ENCODE measurements at regions not wholly inside any gene's neighbourhood (a gene's known extent, or its start where the extent isn't known, plus 50 kb on each side); places are given as distances from the start of the nearest gene placed in this dataset.

GRCh38 chr9:31005086-31005665 lies 1379.3 kb upstream of the ACO1 start:
- FAIRE-seq (no peak), DNase-seq (ENCODE audit: low read depth, low spot score) (no peak)
- Histone ChIP-seq H3K9me1 (replicated peaks; ENCODE audit: control insufficient read depth, extremely low read depth, insufficient read depth, low read length) (no peaks in the 10 kb centered on the region), H3K27ac (ENCODE audit: insufficient read depth, low read depth, low read length) (no peak overlapping the region), H2AFZ (ENCODE audit: low read depth, low read length) (no peak overlapping the region), H4K20me1 (replicated peaks; ENCODE audit: control insufficient read depth, extremely low read depth, insufficient read depth, low read length) (no peaks in the 10 kb centered on the region), H3K9me3 (replicated peaks; ENCODE audit: control insufficient read depth, insufficient read depth, low read length) (peaks cover 2% of the 10 kb centered on the region), H3K36me3 (ENCODE audit: control insufficient read depth in 2 of 2, extremely low read depth in 1 of 2, insufficient read depth in 2 of 2, low read length in 2 of 2) (no peaks in the 10 kb centered on the region), H3K79me2 (ENCODE audit: control insufficient read depth, insufficient read depth, low read length) (no peaks in the 10 kb centered on the region), H3K27me3 (ENCODE audit: control insufficient read depth in 2 of 2, insufficient read depth in 2 of 2, low read length in 2 of 2) (no peaks in the 10 kb centered on the region), H3K4me2 (ENCODE audit: insufficient read depth, low read length) (no peak overlapping the region), H3K9ac (replicated peaks; ENCODE audit: extremely low read depth, insufficient read depth, low read length) (no peak overlapping the region), H3K4me3 (replicated peaks in 1 of 3; ENCODE audit: insufficient read depth in 1 of 3, low read depth in 1 of 3, low read length in 3 of 3) (no peak overlapping the region), H3K4me1 (ENCODE audit: control insufficient read depth, extremely low read depth, insufficient read depth, low read length) (no peaks in the 10 kb centered on the region)
- CTCF ChIA-PET: no interaction called here
- TF ChIP-seq POLR2A (IDR thresholded peaks at IDR 0.05; ENCODE audit: low read depth, low read length) (no peak), CTCF (IDR thresholded peaks at IDR 0.05; ENCODE audit: extremely low read depth in 1 of 2, insufficient read depth in 1 of 2, low read depth in 1 of 2, low read length in 2 of 2) (no peak), GATA2 (IDR thresholded peaks at IDR 0.05; ENCODE audit: insufficient read depth, insufficient read length, low read depth, low read length) (no peak), JUN (IDR thresholded peaks at IDR 0.05; ENCODE audit: borderline replicate concordance, insufficient read depth, insufficient read length, low read depth) (no peak), POLR2AphosphoS5 (IDR thresholded peaks at IDR 0.05; ENCODE audit: insufficient read depth, low read depth, low read length) (no peak), EZH2 (IDR thresholded peaks at IDR 0.05; ENCODE audit: borderline replicate concordance, low read depth, low read length, severe bottlenecking) (no peak)
- dilution Hi-C loops (cut with MboI; ENCODE audit: extremely low pct_ligation_motif_present, low sequenced_read_pairs): no loop called here
- POLR2A ChIA-PET: no interaction called here
- intact Hi-C loops (cut with micrococcal nuclease): no loop called here
- no TSS peak for BruUV-seq (replicated peaks)

GRCh38 chr9:31013371-31013770 lies 1371.1 kb upstream of the ACO1 start:
- no peaks in the 10 kb centered on the region for H4K20me1 ChIP-seq (replicated peaks; ENCODE audit: control insufficient read depth, extremely low read depth, insufficient read depth, low read length)
- no peak overlapping the region for H3K27ac ChIP-seq (ENCODE audit: insufficient read depth, low read depth, low read length)
- no TSS peak for BruUV-seq (replicated peaks)
- ChIA-PET POLR2A (no interaction called here), CTCF (no interaction called here)
- H3K36me3 ChIP-seq (ENCODE audit: control insufficient read depth in 2 of 2, extremely low read depth in 1 of 2, insufficient read depth in 2 of 2, low read length in 2 of 2): no peaks in the 10 kb centered on the region
- H3K9ac ChIP-seq (replicated peaks; ENCODE audit: extremely low read depth, insufficient read depth, low read length): no peak overlapping the region
- DNase-seq (ENCODE audit: low read depth, low spot score) (no peak), FAIRE-seq (no peak)
- no peaks in the 10 kb centered on the region for H3K9me3 ChIP-seq (replicated peaks; ENCODE audit: control insufficient read depth, insufficient read depth, low read length)
- H3K4me3 ChIP-seq (replicated peaks in 1 of 3; ENCODE audit: insufficient read depth in 1 of 3, low read depth in 1 of 3, low read length in 3 of 3): no peak overlapping the region
- no peak for TF ChIP-seq EZH2 (IDR thresholded peaks at IDR 0.05; ENCODE audit: borderline replicate concordance, low read depth, low read length, severe bottlenecking)
- TF ChIP-seq POLR2AphosphoS5 (IDR thresholded peaks at IDR 0.05; ENCODE audit: insufficient read depth, low read depth, low read length): no peak
- no peak for TF ChIP-seq MAX (IDR thresholded peaks at IDR 0.05; ENCODE audit: insufficient read depth, insufficient read length)
- no peak for TF ChIP-seq CTCF (IDR thresholded peaks at IDR 0.05; ENCODE audit: extremely low read depth in 1 of 2, insufficient read depth in 1 of 2, low read depth in 1 of 2, low read length in 2 of 2)
- TF ChIP-seq GATA2 (IDR thresholded peaks at IDR 0.05; ENCODE audit: insufficient read depth, insufficient read length, low read depth, low read length): no peak
- TF ChIP-seq JUN (IDR thresholded peaks at IDR 0.05; ENCODE audit: borderline replicate concordance, insufficient read depth, insufficient read length, low read depth): no peak
- TF ChIP-seq FOS (IDR thresholded peaks at IDR 0.05; ENCODE audit: borderline replicate concordance, insufficient read depth, low read length): no peak
- no peaks in the 10 kb centered on the region for H3K79me2 ChIP-seq (ENCODE audit: control insufficient read depth, insufficient read depth, low read length)
- no peaks in the 10 kb centered on the region for H3K27me3 ChIP-seq (ENCODE audit: control insufficient read depth in 2 of 2, insufficient read depth in 2 of 2, low read length in 2 of 2)
- intact Hi-C loops (cut with micrococcal nuclease): no loop called here
- H3K4me2 ChIP-seq (ENCODE audit: insufficient read depth, low read length): no peak overlapping the region
- no peaks in the 10 kb centered on the region for H3K9me1 ChIP-seq (replicated peaks; ENCODE audit: control insufficient read depth, extremely low read depth, insufficient read depth, low read length)
- dilution Hi-C loops (cut with MboI; ENCODE audit: extremely low pct_ligation_motif_present, low sequenced_read_pairs): no loop called here
- no peaks in the 10 kb centered on the region for H3K4me1 ChIP-seq (ENCODE audit: control insufficient read depth, extremely low read depth, insufficient read depth, low read length)
- H2AFZ ChIP-seq (ENCODE audit: low read depth, low read length): no peak overlapping the region
